ENCODE measurements at regions not wholly inside any gene's neighbourhood (a gene's known extent, or its start where the extent isn't known, plus 50 kb on each side); places are given as distances from the start of the nearest gene placed in this dataset.

- H3K4me3 ChIP-seq (ENCODE audit: low read depth, low read length), result no peak overlapping the region
- DNase-seq (ENCODE audit: low read depth), result peak; percentile 63
- TF ChIP-seq CTCF (IDR thresholded peaks at IDR 0.05; ENCODE audit: insufficient read depth, low read depth, low read length, missing control alignments), result no peak
Measured at GRCh38 chr10:128373071-128373749, 247.0 kb upstream of the MKI67 start.

GRCh38 chr10:128373831-128374230, 247.6 kb upstream of the MKI67 start:
- no peak for DNase-seq (ENCODE audit: low read depth)
- no peak for TF ChIP-seq CTCF (IDR thresholded peaks at IDR 0.05; ENCODE audit: insufficient read depth, low read depth, low read length, missing control alignments)
- H3K4me3 ChIP-seq (ENCODE audit: low read depth, low read length), result no peak overlapping the region

- DNase-seq (ENCODE audit: low read depth), result no peak
- TF ChIP-seq CTCF (IDR thresholded peaks at IDR 0.05; ENCODE audit: insufficient read depth, low read depth, low read length, missing control alignments), result no peak
- H3K4me3 ChIP-seq (ENCODE audit: low read depth, low read length), result no peak overlapping the region
Measured at GRCh38 chr10:128375171-128375570, 248.9 kb upstream of the MKI67 start.

- no peak for DNase-seq (ENCODE audit: low read depth)
- TF ChIP-seq CTCF (IDR thresholded peaks at IDR 0.05; ENCODE audit: insufficient read depth, low read depth, low read length, missing control alignments), result no peak
- H3K4me3 ChIP-seq (ENCODE audit: low read depth, low read length), result no peak overlapping the region
Measured at GRCh38 chr10:128377364-128377987, 251.3 kb upstream of the MKI67 start.

- no peak overlapping the region for H3K4me3 ChIP-seq (ENCODE audit: low read depth, low read length)
- no peak for TF ChIP-seq CTCF (IDR thresholded peaks at IDR 0.05; ENCODE audit: insufficient read depth, low read depth, low read length, missing control alignments)
- DNase-seq (ENCODE audit: low read depth), result no peak
Measured at GRCh38 chr10:128377988-128378387, 251.8 kb upstream of the MKI67 start.

- TF ChIP-seq CTCF (IDR thresholded peaks at IDR 0.05; ENCODE audit: insufficient read depth, low read depth, low read length, missing control alignments), result no peak
- H3K4me3 ChIP-seq (ENCODE audit: low read depth, low read length), result no peak overlapping the region
- DNase-seq (ENCODE audit: low read depth), result no peak
Measured at GRCh38 chr10:128380946-128381345, 254.7 kb upstream of the MKI67 start.

GRCh38 chr10:128382225-128382624, 256.0 kb upstream of the MKI67 start:
- H3K4me3 ChIP-seq (ENCODE audit: low read depth, low read length), result no peak overlapping the region
- no peak for TF ChIP-seq CTCF (IDR thresholded peaks at IDR 0.05; ENCODE audit: insufficient read depth, low read depth, low read length, missing control alignments)

More at GRCh38 chr10:128382225-128382624, 256.0 kb upstream of the MKI67 start:
- no peak for DNase-seq (ENCODE audit: low read depth)

Measured in GM12865 (cell line).